Endothelial cell of umbilical vein (primary cell): ENCODE measurements at regions not wholly inside any gene's neighbourhood (a gene's known extent, or its start where the extent isn't known, plus 50 kb on each side); places are given as distances from the start of the nearest gene placed in this dataset.

Source experiments
- CTCF ChIP-seq, 2 donors: IDR thresholded peaks; 1 replicate in 1 of 2; 2 replicates in 1 of 2; pipeline ENCODE4 v1.5.1; 2011; ENCODE audit warnings: low read length in 2 of 2, mild to moderate bottlenecking in 2 of 2, moderate library complexity in 2 of 2, control low read depth in 1 of 2, inconsistent platforms in 1 of 2, low read depth in 1 of 2; ENCODE audit not compliant: insufficient read depth in 1 of 2; ENCODE audit errors: extremely low read depth in 1 of 2
- EZH2 ChIP-seq: IDR thresholded peaks from 2 replicates; pipeline ENCODE4 v1.6.1; 2012; ENCODE audit warnings: borderline replicate concordance, low read depth, mild to moderate bottlenecking, moderate library complexity, low read length, inconsistent platforms; ENCODE audit not compliant: severe bottlenecking
- FOS ChIP-seq: IDR thresholded peaks from 2 replicates; pipeline ENCODE4 v1.6.1; 2011; ENCODE audit warnings: mild to moderate bottlenecking, low read length, moderate library complexity, borderline replicate concordance; ENCODE audit not compliant: insufficient read depth
- GATA2 ChIP-seq: IDR thresholded peaks from 2 replicates; pipeline ENCODE4 v1.7.0; 2011; ENCODE audit warnings: low read depth, mild to moderate bottlenecking, moderate library complexity, mixed read lengths, low read length; ENCODE audit not compliant: insufficient read length, insufficient read depth
- JUN ChIP-seq: IDR thresholded peaks from 2 replicates; pipeline ENCODE4 v1.6.1; 2011; ENCODE audit warnings: borderline replicate concordance, low read depth; ENCODE audit not compliant: insufficient read length, insufficient read depth
- MYC ChIP-seq: IDR thresholded peaks from one replicate; pipeline ENCODE4 v1.6.1; 2011; ENCODE audit warnings: mild to moderate bottlenecking, low read depth, low read length
- POLR2A ChIP-seq: IDR thresholded peaks from 2 replicates; pipeline ENCODE4 v1.6.1; 2012; ENCODE audit warnings: low read depth, mild to moderate bottlenecking, control low read depth, low read length
- POLR2AphosphoS5 ChIP-seq: IDR thresholded peaks from 2 replicates; pipeline ENCODE4 v1.6.1; 2012; ENCODE audit warnings: low read depth, mild to moderate bottlenecking, control low read depth, low read length, moderate library complexity; ENCODE audit not compliant: insufficient read depth
- TF ChIP-seq, protein P1 (sequence below): IDR thresholded peaks from 2 replicates; pipeline ENCODE4 v1.6.1; 2011; ENCODE audit not compliant: insufficient read depth, insufficient read length

DNA sequence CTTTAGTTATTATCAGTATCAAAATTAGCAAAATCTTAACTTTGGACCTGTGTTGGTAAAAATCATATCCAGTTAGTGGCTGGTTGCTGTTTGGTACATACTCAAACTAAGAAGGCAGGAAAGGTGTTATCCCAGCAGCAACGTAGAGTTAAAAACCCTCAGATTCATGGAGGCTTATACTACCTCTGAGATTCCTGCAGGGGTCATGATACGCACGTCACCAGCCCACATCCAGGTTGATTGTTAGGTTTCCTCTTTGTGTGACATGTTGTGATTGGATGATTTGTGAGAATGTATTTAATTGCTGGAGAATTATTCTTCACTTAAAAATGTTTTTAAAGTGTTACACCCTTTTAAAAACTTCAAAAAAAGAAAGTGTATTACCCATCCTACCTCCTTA lies 423.3 kb upstream of the ADGRL2 start:
- TF ChIP-seq CTCF (IDR thresholded peaks at IDR 0.05; ENCODE audit: extremely low read depth in 1 of 2, insufficient read depth in 1 of 2, low read depth in 1 of 2, low read length in 2 of 2) (no peak), POLR2A (no peak), GATA2 (no peak), POLR2AphosphoS5 (no peak), JUN (no peak), EZH2 (no peak), MYC (no peak), FOS (no peak)
- TF ChIP-seq, protein P1, sequence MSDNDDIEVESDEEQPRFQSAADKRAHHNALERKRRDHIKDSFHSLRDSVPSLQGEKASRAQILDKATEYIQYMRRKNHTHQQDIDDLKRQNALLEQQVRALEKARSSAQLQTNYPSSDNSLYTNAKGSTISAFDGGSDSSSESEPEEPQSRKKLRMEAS: no peak
